HepG2 (cell line): ENCODE measurements at regions not wholly inside any gene's neighbourhood (a gene's known extent, or its start where the extent isn't known, plus 50 kb on each side); places are given as distances from the start of the nearest gene placed in this dataset.

Source experiments
- ADNP ChIP-seq: sonication (generic); formaldehyde crosslinking; IDR thresholded peaks from 2 replicates; pipeline ENCODE4 v1.4.0; 2020; ENCODE audit warnings: missing genetic modification reagents
- AKNA ChIP-seq: sonication (generic); formaldehyde crosslinking; IDR thresholded peaks from 2 replicates; pipeline ENCODE4 v1.4.0; 2020; ENCODE audit warnings: missing genetic modification reagents, borderline replicate concordance
- FOXA1 ChIP-seq, 2 experiments: fragments of 450-650 bp in 1 of 2; sonication (generic) in 1 of 2; formaldehyde crosslinking in 1 of 2; IDR thresholded peaks; 2 replicates each; pipeline versions ENCODE4 v1.4.0 to v1.6.1; 2016 to 2020; ENCODE audit warnings: missing genetic modification reagents in 1 of 2
- FOXP1 ChIP-seq, 2 experiments: fragments of 450-650 bp in 1 of 2; IDR thresholded peaks; 2 replicates each; pipeline ENCODE4 v1.6.1; 2017 to 2018; ENCODE audit warnings: antibody characterized with exemption in 1 of 2
- HNRNPL ChIP-seq: fragments of 200-400 bp; formaldehyde crosslinking; IDR thresholded peaks from 2 replicates; pipeline ENCODE4 v1.6.1; 2017; ENCODE audit warnings: mild to moderate bottlenecking, low read depth, low read length
- RAD21 ChIP-seq: fragments of 450-650 bp; formaldehyde crosslinking; IDR thresholded peaks from 2 replicates; pipeline ENCODE4 v1.5.0; 2020; ENCODE audit warnings: mild to moderate bottlenecking
- REL ChIP-seq: sonication (generic); formaldehyde crosslinking; conservative IDR thresholded peaks from 2 replicates; pipeline ENCODE4 v1.8.0; 2022; ENCODE audit warnings: mild to moderate bottlenecking, missing genetic modification reagents, moderate library complexity
- RNF2 ChIP-seq: fragments of 450-650 bp; conservative IDR thresholded peaks from 2 replicates; pipeline ENCODE4 v1.6.1; 2016; ENCODE audit warnings: low read depth
- RXRB ChIP-seq: IDR thresholded peaks from 2 replicates; pipeline ENCODE4 v1.6.1; 2016; ENCODE audit warnings: borderline replicate concordance, missing genetic modification reagents, missing compliant biosample characterization
- SAP130 ChIP-seq: IDR thresholded peaks from 2 replicates; pipeline ENCODE4 v1.6.1; 2016; ENCODE audit warnings: low read depth
- STAG1 ChIP-seq: sonication (generic); formaldehyde crosslinking; IDR thresholded peaks from 2 replicates; pipeline ENCODE4 v1.4.0; 2020; ENCODE audit warnings: missing genetic modification reagents
- ZNF292 ChIP-seq: sonication (generic); formaldehyde crosslinking; IDR thresholded peaks from 2 replicates; pipeline ENCODE4 v1.8.1; 2022; ENCODE audit warnings: mild to moderate bottlenecking, low read depth, missing genetic modification reagents, borderline replicate concordance
- ZNF496 ChIP-seq: sonication (generic); formaldehyde crosslinking; IDR thresholded peaks from 2 replicates; pipeline ENCODE4 v1.8.1; 2023; ENCODE audit warnings: mild to moderate bottlenecking, moderate library complexity, missing genetic modification reagents; ENCODE audit not compliant: insufficient replicate concordance
- TF ChIP-seq, protein P1 (sequence below): sonication (generic); formaldehyde crosslinking; IDR thresholded peaks from 2 replicates; pipeline ENCODE4 v1.4.0; 2020; ENCODE audit warnings: missing genetic modification reagents

DNA sequence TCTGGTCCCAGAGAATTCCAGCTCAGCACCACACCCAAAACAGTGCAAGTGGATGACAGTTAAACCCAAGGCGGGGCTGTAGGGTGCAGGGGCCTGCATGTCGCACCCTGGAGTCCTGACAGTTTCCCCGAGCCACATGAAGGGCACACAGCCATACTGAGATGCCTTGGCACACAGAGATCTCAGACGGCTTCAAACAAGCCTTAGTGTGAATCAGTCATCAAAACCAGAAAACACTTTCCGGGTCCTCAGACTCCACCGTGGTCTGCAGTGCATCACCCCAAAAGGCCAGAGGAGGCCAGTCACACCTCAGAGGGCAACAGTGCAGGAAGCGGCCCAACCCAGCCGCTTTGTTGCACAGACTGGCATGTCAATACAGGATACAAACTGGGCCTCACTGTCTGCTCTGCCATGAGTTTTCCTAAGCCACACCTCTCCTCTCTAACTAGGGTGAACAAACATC lies 64.6 kb upstream of the ENPP6 start (continued):
- TF ChIP-seq RXRB (CRISPR knock-in tag) (peak; percentile 18; the same call in 1 of the 2 replicates), ZNF292 (peak; percentile 66; the same call in 1 of the 2 replicates), RAD21 (CRISPR knock-in tag) (peak; percentile 67; the same call in 1 of the 2 replicates), FOXP1 (IDR thresholded peaks at IDR 0.05) (no peak), FOXP1 (CRISPR knock-in tag; IDR thresholded peaks at IDR 0.05) (0 out of 2 replicates have a peak, but pooled peaks have one; percentile 12), ZNF496 (CRISPR knock-in tag) (no peak), HNRNPL (0 out of 2 replicates have a peak, but pooled peaks have one; percentile 56), AKNA (no peak), RNF2 (no peak), FOXA1 (IDR thresholded peaks at IDR 0.05) (no peak), FOXA1 (CRISPR knock-in tag; IDR thresholded peaks at IDR 0.05) (peak; percentile 74), SAP130 (peak; percentile 8; the same call in 1 of the 2 replicates), ADNP (no peak), STAG1 (CRISPR knock-in tag) (peak; percentile 53), REL (CRISPR knock-in tag) (no peak)
- TF ChIP-seq, protein P1, sequence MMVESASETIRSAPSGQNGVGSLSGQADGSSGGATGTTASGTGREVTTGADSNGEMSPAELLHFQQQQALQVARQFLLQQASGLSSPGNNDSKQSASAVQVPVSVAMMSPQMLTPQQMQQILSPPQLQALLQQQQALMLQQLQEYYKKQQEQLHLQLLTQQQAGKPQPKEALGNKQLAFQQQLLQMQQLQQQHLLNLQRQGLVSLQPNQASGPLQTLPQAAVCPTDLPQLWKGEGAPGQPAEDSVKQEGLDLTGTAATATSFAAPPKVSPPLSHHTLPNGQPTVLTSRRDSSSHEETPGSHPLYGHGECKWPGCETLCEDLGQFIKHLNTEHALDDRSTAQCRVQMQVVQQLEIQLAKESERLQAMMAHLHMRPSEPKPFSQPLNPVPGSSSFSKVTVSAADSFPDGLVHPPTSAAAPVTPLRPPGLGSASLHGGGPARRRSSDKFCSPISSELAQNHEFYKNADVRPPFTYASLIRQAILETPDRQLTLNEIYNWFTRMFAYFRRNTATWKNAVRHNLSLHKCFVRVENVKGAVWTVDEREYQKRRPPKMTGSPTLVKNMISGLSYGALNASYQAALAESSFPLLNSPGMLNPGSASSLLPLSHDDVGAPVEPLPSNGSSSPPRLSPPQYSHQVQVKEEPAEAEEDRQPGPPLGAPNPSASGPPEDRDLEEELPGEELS (CRISPR knock-in tag): 0 out of 2 replicates have a peak, but pooled peaks have one; percentile 35
